ENCODE measurements at regions not wholly inside any gene's neighbourhood (a gene's known extent, or its start where the extent isn't known, plus 50 kb on each side); places are given as distances from the start of the nearest gene placed in this dataset.
"Not testable (repeated sequence)": the region's sequence is repeated elsewhere in the genome, so short reads cannot be mapped to it uniquely, and the experiment has no call there.

DNA sequence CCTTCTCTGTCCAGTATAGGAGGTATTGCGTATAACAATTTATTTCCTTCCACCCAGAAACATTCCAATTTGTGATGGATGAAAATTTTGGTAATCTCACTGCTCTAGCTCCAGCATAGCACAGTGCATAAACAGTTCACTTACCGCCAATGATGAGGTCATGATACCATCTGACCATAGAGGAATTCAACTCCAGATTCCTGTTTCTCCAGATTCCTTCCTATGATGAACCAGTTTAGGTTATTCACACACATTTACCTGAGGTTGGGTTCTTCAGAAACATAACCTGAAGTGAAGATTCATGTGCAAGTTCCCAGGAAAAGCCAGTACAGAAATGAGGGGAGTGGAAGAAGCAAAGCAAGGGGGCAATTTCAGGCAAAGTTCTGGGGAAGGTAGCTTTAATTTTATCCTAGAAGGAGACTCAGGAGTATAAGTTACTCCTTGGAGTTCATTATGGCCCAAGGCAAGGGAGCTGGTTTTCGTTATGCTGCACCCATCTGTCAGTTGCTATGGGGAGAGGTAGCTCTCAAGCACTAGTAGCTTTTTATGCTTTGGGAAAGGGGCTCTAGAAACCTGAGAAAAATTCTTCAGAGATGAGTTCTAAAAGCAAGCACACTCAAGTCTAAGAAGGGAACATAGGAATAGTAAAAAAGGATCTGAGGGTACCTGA is 121.6 kb downstream of the CASP12 start:
- no peak for DNase-seq (ENCODE audit: low read depth)

DNA sequence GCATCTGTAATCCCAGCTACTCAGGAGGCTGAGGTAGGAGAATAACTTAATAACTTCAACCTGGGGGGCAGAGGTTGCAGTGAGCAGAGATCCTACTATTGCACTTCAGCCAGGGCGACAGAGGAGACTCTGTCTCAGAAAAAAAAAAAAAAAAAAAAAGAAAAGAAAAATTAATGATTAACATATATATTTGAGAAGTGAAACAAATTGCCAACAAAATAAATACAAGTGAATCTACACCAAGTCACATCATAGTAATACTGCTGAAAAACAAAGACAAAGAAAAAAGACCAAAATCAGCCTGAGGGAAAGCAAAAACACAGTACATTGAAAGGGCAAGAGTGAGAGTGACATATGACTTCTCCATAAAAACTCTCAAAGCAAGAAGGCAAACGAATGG is 123.7 kb downstream of the CASP12 start:
- no peak for DNase-seq (ENCODE audit: low read depth)

DNA sequence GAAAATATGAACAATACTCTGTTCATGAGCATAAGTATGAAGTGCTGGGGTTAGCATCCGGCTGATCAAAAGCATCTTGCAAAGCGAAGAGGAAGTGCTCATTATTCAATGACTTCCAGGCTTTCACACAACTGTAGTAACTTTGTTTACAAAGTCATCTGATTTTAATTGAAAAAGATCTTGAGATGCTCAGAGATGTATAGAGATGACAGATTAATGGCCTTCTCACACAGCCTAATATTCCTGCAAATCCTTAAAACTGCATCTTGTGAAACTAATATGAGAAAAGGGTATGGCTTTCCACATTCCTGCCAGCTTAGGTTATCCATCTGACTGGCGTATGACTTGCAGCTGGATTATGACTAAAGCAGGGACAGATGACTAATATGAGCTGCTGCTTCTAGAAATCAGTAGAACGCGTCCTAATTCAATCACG is 125.4 kb downstream of the CASP12 start:
- peak; percentile 47 for DNase-seq (ENCODE audit: low read depth)

DNA sequence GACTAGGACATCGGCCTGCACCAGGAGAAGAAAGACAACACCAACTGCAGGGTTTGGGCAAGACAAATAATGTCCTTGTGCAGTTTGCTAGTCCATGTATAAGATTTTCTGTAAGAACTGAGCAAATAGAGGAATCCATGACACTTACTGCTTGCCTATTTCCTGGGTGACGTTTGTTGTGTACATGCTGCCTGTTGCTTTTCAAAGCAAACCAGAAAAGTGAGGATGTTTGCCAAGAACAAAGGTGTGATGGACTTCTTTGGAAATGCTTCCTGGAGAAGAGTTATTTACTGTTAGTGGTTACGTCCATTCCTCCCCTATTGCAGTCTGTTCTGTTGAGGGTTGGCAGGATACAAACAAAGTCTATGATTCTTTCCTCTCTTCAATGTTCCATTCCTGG is 126.5 kb downstream of the CASP12 start:
- DNase-seq (ENCODE audit: low read depth), result no peak

DNA sequence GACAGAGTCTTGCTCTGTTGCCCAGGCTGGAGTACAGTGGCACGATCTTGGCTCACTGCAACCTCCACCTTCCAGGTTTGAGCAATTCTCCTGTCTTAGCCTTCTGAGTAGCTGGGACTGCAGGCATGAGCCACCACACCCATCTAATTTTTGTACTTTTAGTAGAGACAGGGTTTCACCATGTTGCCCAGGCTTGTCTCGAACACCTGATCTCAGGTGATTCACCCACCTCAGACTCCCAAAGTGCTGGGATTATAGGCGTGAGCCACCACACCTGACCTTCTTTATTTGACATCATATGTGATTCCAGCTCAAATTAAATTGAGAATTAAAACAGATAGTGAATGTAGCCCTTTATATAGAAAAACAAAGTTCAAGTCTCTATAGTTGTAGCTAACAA is 127.2 kb downstream of the CASP12 start:
- not testable (repeated sequence) for DNase-seq (ENCODE audit: low read depth)

DNA sequence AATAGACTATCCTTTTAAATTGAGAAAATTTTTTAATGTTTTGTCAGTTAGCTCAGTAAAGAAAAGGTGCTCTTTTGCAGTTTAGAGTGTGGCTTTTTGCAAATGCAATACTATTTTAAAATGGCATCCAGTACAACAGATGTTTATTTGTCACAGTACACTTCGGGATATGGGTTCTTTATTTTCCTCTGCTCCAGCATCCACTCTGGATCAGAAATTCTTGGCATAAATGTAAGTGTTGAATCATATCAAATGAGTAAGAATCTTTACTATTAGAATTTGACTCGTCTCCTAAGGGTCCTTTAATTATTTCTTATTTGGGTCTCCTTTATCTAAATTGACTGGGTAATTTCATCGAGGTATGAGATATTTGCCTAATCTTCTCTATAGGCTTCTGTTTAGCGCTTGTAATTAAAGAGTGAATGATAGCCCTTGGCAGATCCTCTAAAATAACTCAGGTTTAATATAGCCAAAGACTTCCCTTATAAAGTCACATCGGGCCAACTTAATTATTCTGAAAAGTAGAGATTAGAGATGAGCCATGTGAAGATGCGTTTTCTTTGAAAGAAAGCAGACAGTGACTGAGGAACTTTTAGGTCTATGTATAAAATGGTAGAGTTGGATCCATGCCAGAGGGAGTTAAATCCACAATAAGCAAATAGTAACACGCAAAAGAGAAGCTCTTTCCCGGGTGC is 132.7 kb downstream of the CASP12 start:
- peak; percentile 2 for DNase-seq (ENCODE audit: low read depth)

DNA sequence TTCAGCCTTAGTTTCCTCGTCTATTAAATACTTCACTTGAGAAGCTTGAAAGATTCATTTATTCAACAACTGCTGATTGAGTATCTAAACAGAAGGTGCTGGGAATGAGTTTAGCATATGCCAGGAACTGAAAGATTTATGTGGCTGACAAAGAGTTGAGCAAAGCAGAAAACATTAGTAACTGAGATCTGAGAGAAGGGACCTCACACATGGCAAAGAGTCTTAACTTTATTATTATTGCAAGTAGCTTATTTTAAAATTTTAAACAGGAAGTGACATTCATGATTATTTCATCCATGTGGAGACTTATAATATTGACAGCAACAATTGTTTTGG is 133.6 kb downstream of the CASP12 start:
- DNase-seq (ENCODE audit: low read depth), result no peak

DNA sequence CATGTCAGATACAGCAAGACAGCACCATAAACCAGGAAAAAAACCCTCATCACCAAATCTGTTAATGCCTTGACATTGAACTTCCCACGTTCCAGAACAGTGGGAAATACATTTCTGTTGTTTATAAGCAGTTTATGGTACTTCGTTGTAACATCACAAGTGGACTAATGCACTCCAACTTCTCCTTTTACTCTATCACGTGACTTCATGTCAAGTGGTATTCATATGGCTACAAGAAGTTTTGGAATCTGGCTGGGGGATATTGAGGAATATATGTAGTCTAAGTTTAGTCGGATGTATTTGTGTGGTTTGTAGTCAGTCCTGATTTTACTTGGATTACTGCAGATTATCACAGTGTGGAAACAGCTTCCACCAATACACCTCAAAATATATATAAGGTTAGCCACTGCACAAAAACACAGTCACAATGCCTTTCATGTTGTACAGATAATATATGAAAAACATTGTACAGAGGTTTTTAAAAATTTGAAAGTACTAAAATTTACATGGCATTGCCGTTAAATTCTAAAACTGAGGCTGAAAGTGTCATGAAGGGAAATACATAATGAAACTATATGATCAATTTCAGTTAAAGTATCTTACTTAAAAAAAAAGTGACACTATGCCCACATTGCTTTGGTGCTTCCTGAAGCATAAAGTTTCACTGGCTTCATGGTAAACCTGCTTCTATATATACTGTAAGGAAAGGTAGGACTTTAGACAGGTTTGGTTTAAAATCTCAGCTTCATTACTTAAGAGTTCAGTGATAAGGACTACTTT is 134.1 kb downstream of the CASP12 start:
- DNase-seq (ENCODE audit: low read depth), result no peak

DNA sequence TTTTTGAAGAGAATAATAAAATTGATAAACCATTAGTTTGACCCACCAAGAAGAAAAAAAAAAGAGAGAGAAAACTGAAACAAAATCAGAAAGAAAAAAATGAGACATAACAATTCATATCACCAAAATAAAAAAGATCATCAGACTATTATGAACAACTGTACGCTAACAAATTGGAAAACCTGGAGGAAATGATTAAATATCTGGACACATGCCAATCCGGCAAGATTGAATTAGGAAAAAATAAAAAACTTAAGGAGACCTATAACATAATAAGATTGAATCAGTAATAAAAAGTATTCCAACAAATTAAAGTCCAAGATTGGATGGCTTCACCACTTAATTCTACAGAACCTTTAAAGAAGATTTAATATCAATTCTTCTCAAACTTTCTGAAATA is 136.7 kb downstream of the CASP12 start:
- DNase-seq (ENCODE audit: low read depth), result no peak

DNA sequence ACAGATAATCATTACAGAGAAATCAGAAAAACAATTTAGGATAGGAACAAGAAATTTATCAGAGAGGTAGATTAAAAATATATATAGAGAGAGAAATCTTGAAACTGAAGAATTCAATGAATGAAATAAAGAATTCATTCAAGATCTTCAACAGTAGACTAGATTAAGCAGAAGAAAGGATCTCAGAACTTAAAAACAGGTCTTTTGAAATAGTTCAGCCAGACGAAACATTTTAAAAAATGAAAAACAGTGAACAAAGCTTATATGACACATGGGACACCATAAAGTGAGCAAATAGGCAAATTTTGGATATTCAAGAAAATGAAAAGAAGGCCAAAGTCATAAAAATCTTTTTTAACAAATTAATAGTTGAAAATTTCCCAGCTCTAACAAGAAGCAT is 138.8 kb downstream of the CASP12 start:
- DNase-seq (ENCODE audit: low read depth), result no peak

DNA sequence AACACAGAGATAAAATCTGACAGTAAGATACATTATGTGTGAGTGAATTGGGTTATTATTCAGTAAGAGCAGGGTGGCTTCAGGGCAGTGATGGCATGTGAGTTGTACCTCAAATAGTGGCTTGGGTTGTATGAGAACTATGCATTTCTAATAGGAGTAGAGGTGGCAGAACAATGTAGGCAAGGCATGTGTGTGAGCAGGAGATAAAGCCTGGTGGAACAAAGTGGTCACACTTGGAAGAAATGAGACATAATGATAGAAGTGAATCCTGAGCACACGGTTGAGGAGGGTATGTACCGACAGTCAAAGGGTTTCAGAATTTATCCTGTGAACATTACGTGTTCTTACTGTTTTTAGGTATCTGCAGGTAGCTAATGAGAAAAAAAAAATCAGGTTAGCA is 159.3 kb downstream of the CASP12 start:
- DNase-seq (ENCODE audit: low read depth), result no peak

DNA sequence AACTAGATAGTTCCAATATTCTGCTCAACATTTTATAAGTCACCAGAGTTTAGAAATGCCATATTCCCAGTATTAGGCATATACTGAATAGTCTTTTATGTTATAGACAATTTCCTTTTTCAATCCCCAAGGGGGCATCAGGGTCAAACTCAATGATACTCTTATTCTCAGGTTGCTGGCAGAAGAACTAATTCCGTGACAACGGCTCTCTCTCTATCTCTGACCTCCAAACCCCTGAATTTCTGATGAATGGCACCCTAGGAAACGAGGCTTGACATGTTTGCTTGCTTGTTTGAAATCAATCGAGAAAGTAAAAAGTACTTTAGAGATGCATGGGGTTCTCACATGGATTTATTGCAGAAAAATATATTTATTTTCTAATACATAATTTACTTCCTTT is 160.1 kb downstream of the CASP12 start:
- no peak for DNase-seq (ENCODE audit: low read depth)

DNA sequence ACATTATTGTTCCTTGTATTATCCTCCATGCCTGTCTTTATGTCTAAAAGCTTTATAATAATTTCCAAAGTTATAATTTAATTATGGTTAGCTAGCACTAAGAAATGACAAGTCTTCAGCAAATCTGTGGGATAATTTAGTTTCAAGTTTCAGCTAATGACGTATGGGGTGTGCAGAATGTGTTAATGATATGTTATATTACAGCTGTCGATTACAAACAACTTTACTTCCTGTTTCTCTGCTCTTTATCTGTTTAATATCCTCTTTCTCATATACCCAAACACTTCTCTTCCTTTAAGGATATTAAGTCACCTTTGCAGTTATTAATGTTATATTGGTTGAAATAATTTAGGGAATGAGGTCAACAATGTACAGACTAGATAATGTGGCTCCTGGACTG is 161.8 kb downstream of the CASP12 start:
- no peak for DNase-seq (ENCODE audit: low read depth)

DNA sequence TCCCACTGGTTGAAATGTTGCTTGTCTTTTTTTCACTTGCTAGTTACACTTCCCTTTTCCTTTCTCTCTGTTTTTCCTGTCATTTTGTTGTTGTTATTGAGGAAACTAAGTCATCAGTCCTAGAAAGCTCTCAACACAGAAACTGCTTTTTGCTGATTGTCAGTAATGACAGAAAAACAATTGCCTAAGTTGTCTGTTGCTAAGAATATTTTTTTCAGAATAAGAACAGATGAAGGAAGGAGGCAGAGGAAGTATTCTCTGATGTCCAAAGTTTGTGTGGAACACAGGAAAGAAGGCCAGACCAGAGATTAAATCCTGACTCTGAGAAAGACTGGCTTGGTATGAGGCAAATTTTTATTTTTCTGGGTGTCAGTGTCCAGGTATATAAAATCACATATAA is 163.3 kb downstream of the CASP12 start:
- no peak for DNase-seq (ENCODE audit: low read depth)

DNA sequence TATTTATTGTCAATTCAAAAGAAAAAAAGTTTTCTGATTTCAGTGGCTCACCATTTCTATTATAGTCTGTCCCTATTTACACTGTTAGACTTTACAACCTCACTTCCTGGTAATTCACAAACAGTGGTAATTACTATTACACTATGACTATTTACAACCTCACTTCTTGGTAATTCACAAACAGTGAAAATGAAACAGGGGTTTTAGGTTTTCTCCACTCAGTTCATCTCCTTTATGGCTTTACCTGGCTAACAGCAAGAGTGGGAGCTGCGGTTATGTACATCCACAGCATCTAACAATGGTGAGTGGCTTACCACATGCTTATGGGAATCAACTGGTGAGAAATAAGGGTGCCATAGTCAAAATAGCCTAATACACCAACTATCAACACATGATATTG is 166.4 kb downstream of the CASP12 start:
- DNase-seq (ENCODE audit: low read depth), result no peak

DNA sequence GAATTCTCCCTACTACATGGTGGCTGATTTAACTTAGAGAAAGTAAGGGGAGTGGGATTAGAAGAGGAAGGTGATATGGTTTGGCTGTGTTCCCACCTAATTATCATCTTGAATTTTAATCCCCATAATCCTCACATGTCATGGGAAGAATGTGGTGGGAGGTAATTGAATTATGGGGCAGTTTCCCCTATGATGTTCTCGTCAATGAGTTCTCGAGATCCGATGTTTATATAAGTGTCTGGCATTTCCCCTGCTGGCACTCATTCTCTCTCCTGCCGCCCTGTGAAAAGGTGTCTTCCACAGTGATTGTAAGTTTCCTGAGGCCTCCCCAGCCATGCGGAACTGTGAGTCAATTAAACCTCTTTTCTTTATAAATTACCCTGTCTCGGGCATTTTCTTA is 169.3 kb downstream of the CASP12 start:
- DNase-seq (ENCODE audit: low read depth), result no peak

DNA sequence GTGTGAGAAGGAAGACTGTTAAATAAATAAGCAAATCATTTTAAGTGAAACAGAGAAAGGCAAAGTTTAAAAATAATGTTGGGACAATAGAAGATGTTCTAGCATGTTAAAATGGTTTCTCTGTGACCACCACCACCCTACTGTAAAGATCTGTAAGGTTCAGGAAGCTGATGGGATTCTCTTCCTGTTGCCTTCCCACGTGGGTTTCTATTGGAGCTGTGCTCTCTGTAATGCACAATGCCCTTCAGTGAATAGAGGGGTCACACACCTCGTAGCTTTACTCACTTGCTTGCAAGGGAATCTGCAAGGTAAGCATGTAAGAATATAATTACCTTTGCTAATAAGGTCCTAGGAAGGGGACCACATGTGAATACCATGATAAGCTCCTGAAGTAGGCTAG is 170.5 kb downstream of the CASP12 start:
- DNase-seq (ENCODE audit: low read depth), result no peak

DNA sequence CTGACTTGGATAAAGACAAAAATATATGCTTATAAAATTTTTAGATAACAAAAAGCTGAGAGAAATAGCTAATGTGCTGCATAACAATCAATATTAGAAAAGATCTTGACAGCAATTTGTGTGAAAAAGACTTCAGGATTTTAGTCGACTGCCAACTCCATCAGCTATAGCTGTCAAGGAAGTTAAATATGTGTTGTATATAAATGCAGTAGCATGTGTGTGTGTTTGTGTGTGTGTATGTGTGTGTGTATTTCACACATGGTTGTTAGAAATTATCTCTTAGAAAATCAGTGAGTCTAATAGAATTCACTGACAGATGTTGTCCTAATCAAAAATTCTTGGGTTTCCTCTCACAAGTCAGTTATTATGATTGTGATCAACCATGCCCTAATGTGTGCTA is 171.2 kb downstream of the CASP12 start:
- DNase-seq (ENCODE audit: low read depth), result no peak

DNA sequence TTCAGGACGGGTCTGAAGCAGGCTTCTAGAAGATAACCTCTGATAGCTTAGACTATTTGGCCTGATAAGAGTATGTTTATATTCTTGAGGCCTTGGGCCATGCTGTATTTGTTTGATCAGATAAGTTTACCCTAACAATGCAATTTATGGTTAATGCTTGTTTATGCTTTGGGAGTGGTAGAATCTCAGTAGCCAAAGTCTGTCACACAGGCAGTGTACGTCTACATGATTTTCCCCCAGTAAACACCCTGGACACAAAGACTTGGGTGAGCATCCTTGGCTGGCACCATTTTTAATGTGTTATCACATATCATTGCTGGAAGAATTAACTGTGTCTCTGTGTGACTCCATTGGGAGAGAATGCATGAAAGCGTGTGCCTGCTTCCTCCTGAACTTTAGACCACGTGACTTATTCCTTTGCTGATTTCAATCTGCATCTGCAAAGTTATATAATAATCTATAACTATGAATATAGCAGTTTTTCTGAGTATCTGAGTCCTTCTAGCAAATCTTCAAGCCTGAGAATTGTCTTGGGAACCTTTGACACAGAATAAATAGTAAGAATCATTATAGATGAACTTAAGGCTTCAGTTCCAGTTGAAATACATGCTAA is 172.4 kb downstream of the CASP12 start:
- no peak for DNase-seq (ENCODE audit: low read depth)

DNA sequence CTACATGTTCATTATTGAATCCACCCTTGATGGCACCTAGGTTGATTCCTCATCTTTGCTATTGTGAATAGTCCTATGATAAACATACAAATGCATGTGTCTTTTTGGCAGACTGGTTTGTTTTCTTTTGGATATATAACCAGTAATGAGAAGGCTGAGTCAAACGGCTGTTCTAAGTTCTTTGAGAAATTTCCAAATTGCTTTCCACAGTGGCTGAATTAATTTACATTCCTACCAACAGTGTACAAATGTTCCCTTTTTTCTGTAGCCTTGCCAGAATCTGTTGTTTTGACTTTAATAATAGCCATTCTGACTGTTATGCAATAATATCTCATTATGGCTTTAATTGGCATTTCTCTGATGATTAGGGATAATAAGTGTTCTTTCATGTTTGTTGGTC is 184.9 kb downstream of the CASP12 start:
- no peak for DNase-seq (ENCODE audit: low read depth)

DNA sequence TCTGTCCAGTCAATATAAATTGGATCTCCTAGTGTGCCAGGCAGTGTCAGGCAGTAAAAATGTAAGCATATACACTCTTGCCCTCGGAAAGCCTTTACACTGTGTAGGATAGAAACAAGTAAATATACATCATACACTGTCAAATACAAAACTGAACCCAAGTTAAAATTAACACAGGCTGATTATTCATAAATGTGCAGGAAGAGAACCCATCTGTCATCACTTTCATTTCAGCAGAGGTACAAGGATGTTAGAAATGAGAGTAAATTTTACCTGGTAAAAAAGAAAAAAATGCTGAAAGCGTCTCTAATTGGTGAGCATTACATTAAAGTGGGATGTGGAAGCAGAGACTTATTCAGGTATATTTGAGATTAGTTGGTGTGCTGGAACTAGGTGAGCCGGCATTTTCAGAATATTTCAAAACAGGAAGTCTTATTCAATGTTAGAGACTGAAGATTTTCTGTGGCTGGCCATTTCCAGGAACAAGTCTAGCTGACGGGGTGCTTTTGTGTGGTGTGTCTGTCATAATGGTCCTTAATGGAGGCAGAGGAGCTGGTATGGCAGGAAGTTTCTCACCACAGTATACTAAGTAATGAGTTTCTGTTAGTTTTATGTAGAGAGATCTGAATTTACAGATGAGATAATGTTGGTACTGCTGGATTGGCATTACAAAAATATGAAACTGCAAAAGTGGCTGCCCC is 192.6 kb downstream of the CASP12 start:
- peak; percentile 1 for DNase-seq (ENCODE audit: low read depth)

DNA sequence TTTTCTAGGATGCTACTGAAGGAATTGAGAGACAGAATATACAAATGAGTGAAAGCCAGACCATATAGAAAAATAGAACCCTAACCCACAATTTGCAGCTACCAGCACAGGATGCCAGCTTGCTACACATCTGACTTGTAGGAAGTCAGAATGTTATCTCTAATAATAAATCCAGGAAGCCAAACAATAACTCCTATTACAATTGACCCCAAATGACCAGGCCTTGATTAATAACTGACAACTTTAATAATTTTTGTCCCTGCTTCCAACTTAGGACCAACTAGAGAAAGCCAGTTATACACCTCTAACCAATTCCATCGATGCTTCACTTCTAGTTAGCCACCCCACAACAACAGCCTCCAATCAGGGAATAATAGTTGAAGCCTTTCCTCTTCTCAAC is 193.4 kb downstream of the CASP12 start:
- no peak for DNase-seq (ENCODE audit: low read depth)
